ENCODE measurements at regions not wholly inside any gene's neighbourhood (a gene's known extent, or its start where the extent isn't known, plus 50 kb on each side); places are given as distances from the start of the nearest gene placed in this dataset.

GRCh38 chr5:135704616-135705015 lies 125.8 kb upstream of the CXCL14 start:
- DNase-seq = no peak
- Mint-ChIP-seq H3K27ac (no peak overlapping the region), H3K27me3 (no peaks in the 10 kb centered on the region), H3K4me1 (no peaks in the 10 kb centered on the region), H3K4me3 (no peak overlapping the region), H3K9me3 (no peaks in the 10 kb centered on the region), H3K36me3 (ENCODE audit: low read depth) (no peaks in the 10 kb centered on the region)
- ChIA-PET CTCF (no interaction called here), POLR2A (no interaction called here)

- Mint-ChIP-seq H3K27ac (no peak overlapping the region), H3K4me3 (no peak overlapping the region), H3K9me3 (no peaks in the 10 kb centered on the region), H3K27me3 (no peaks in the 10 kb centered on the region), H3K4me1 (no peaks in the 10 kb centered on the region), H3K36me3 (ENCODE audit: low read depth) (no peaks in the 10 kb centered on the region)
- DNase-seq = no peak
- POLR2A ChIA-PET = no interaction called here
- CTCF ChIA-PET = no interaction called here
Observed at GRCh38 chr5:135703016-135703550, 124.3 kb upstream of the CXCL14 start.

- Mint-ChIP-seq H3K9me3 (no peaks in the 10 kb centered on the region), H3K4me3 (no peak overlapping the region), H3K27me3 (no peaks in the 10 kb centered on the region), H3K36me3 (ENCODE audit: low read depth) (no peaks in the 10 kb centered on the region), H3K4me1 (no peaks in the 10 kb centered on the region), H3K27ac (no peak overlapping the region)
- DNase-seq = no peak
- POLR2A ChIA-PET = no interaction called here
- CTCF ChIA-PET = no interaction called here
Observed at GRCh38 chr5:135702191-135702590, 123.4 kb upstream of the CXCL14 start.

GRCh38 chr5:135700731-135701130 lies 121.9 kb upstream of the CXCL14 start:
- Mint-ChIP-seq H3K4me3 (no peak overlapping the region), H3K27ac (no peak overlapping the region), H3K4me1 (no peaks in the 10 kb centered on the region), H3K27me3 (no peaks in the 10 kb centered on the region), H3K36me3 (ENCODE audit: low read depth) (no peaks in the 10 kb centered on the region), H3K9me3 (no peaks in the 10 kb centered on the region)
- CTCF ChIA-PET = no interaction called here
- POLR2A ChIA-PET = no interaction called here
- DNase-seq = no peak

GRCh38 chr5:135697959-135698345 lies 119.2 kb upstream of the CXCL14 start:
- CTCF ChIA-PET = no interaction called here
- Mint-ChIP-seq H3K27ac (no peak overlapping the region), H3K4me1 (no peaks in the 10 kb centered on the region), H3K9me3 (no peaks in the 10 kb centered on the region), H3K36me3 (ENCODE audit: low read depth) (no peaks in the 10 kb centered on the region), H3K27me3 (no peaks in the 10 kb centered on the region), H3K4me3 (no peak overlapping the region)
- DNase-seq = no peak
- POLR2A ChIA-PET = no interaction called here

- DNase-seq = no peak
- Mint-ChIP-seq H3K4me1 (no peaks in the 10 kb centered on the region), H3K27me3 (no peaks in the 10 kb centered on the region), H3K9me3 (no peaks in the 10 kb centered on the region), H3K27ac (no peak overlapping the region), H3K36me3 (ENCODE audit: low read depth) (no peaks in the 10 kb centered on the region), H3K4me3 (no peak overlapping the region)
- POLR2A ChIA-PET = no interaction called here
- CTCF ChIA-PET = no interaction called here
Observed at GRCh38 chr5:135697251-135697958, 118.6 kb upstream of the CXCL14 start.

- Mint-ChIP-seq H3K4me3 (no peak overlapping the region), H3K9me3 (no peaks in the 10 kb centered on the region), H3K4me1 (no peaks in the 10 kb centered on the region), H3K36me3 (ENCODE audit: low read depth) (no peaks in the 10 kb centered on the region), H3K27ac (no peak overlapping the region), H3K27me3 (no peaks in the 10 kb centered on the region)
- CTCF ChIA-PET = no interaction called here
- POLR2A ChIA-PET = no interaction called here
- DNase-seq = no peak
Observed at GRCh38 chr5:135696317-135696716, 117.5 kb upstream of the CXCL14 start.

GRCh38 chr5:135695656-135696313 lies 117.0 kb upstream of the CXCL14 start:
- Mint-ChIP-seq H3K9me3 (no peaks in the 10 kb centered on the region), H3K36me3 (ENCODE audit: low read depth) (no peaks in the 10 kb centered on the region), H3K27me3 (peaks cover 1% of the 10 kb centered on the region), H3K4me3 (no peak overlapping the region), H3K4me1 (no peaks in the 10 kb centered on the region), H3K27ac (no peak overlapping the region)
- ChIA-PET CTCF (no interaction called here), POLR2A (no interaction called here)
- DNase-seq = no peak

- Mint-ChIP-seq H3K4me3 (no peak overlapping the region), H3K4me1 (no peaks in the 10 kb centered on the region), H3K9me3 (no peaks in the 10 kb centered on the region), H3K36me3 (ENCODE audit: low read depth) (no peaks in the 10 kb centered on the region), H3K27me3 (peaks cover 1% of the 10 kb centered on the region), H3K27ac (no peak overlapping the region)
- no peak for DNase-seq
- POLR2A ChIA-PET = no interaction called here
- CTCF ChIA-PET = no interaction called here
Observed at GRCh38 chr5:135694906-135695305, 116.1 kb upstream of the CXCL14 start.

- no peaks in the 10 kb centered on the region for H3K36me3 Mint-ChIP-seq (ENCODE audit: low read depth)
- no peaks in the 10 kb centered on the region for H3K4me1 Mint-ChIP-seq
- H3K27ac Mint-ChIP-seq = no peak overlapping the region
Observed at GRCh38 chr5:135694012-135694411, 115.2 kb upstream of the CXCL14 start.

GRCh38 chr5:135693371-135693955 lies 114.7 kb upstream of the CXCL14 start:
- Mint-ChIP-seq H3K27me3 (peaks cover 3% of the 10 kb centered on the region), H3K4me1 (no peaks in the 10 kb centered on the region), H3K4me3 (no peak overlapping the region), H3K36me3 (ENCODE audit: low read depth) (no peaks in the 10 kb centered on the region), H3K9me3 (no peaks in the 10 kb centered on the region), H3K27ac (no peak overlapping the region)
- no peak for DNase-seq
- ChIA-PET CTCF (no interaction called here), POLR2A (no interaction called here)

More at GRCh38 chr5:135694012-135694411, 115.2 kb upstream of the CXCL14 start:
- POLR2A ChIA-PET = no interaction called here
- H3K4me3 Mint-ChIP-seq = no peak overlapping the region
- peaks cover 1% of the 10 kb centered on the region for H3K27me3 Mint-ChIP-seq
- DNase-seq = no peak
- CTCF ChIA-PET = no interaction called here
- H3K9me3 Mint-ChIP-seq = no peaks in the 10 kb centered on the region

GRCh38 chr5:135691044-135691443 lies 112.3 kb upstream of the CXCL14 start:
- H3K9me3 Mint-ChIP-seq = no peaks in the 10 kb centered on the region
- no peaks in the 10 kb centered on the region for H3K4me1 Mint-ChIP-seq
- POLR2A ChIA-PET = no interaction called here
- H3K27me3 Mint-ChIP-seq = peaks cover 4% of the 10 kb centered on the region
- no peak overlapping the region for H3K4me3 Mint-ChIP-seq
- no peak for DNase-seq
- CTCF ChIA-PET = no interaction called here
- no peaks in the 10 kb centered on the region for H3K36me3 Mint-ChIP-seq (ENCODE audit: low read depth)
- H3K27ac Mint-ChIP-seq = no peak overlapping the region

GRCh38 chr5:135690466-135690865 lies 111.7 kb upstream of the CXCL14 start:
- POLR2A ChIA-PET = no interaction called here
- Mint-ChIP-seq H3K4me3 (no peak overlapping the region), H3K27ac (no peak overlapping the region), H3K4me1 (no peaks in the 10 kb centered on the region), H3K27me3 (peaks cover 4% of the 10 kb centered on the region), H3K9me3 (no peaks in the 10 kb centered on the region), H3K36me3 (ENCODE audit: low read depth) (no peaks in the 10 kb centered on the region)
- DNase-seq = no peak
- CTCF ChIA-PET = no interaction called here

GRCh38 chr5:135689506-135689905 lies 110.7 kb upstream of the CXCL14 start:
- Mint-ChIP-seq H3K27ac (no peak overlapping the region), H3K9me3 (no peaks in the 10 kb centered on the region), H3K36me3 (ENCODE audit: low read depth) (no peaks in the 10 kb centered on the region), H3K4me1 (no peaks in the 10 kb centered on the region), H3K27me3 (peaks cover 4% of the 10 kb centered on the region), H3K4me3 (no peak overlapping the region)
- CTCF ChIA-PET = no interaction called here
- DNase-seq = no peak
- POLR2A ChIA-PET = no interaction called here
